ENCODE measurements at regions not wholly inside any gene's neighbourhood (a gene's known extent, or its start where the extent isn't known, plus 50 kb on each side); places are given as distances from the start of the nearest gene placed in this dataset.

DNA sequence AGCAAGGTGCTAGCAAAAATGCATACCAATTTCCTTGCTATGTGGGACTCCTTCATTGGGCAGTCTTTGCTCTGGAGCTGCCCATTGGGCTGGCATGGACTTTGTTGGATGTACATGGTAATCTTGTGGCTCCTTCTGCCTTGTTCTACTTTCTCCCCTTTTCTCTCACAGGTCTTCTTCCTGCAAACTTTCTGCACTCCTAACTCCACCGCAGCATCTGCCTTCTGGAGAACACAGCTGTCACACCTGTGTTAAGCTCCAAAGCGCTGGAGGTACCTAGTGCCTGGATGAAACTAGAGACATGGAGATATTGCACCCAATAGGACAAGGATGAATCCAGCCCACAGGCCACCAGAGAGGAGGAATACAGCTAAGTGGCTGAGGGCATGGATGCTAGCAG is 60.7 kb upstream of the CCND2 start:
- no peak overlapping the region for H3K27ac ChIP-seq
- no peak for TF ChIP-seq POLR2A (IDR thresholded peaks at IDR 0.05)
- TF ChIP-seq CTCF (IDR thresholded peaks at IDR 0.05) = no peak
- intact Hi-C loops (cut with DNase I) = no loop called here
- no peaks in the 10 kb centered on the region for H3K9me3 ChIP-seq
- 87 to 93% methylated on average over 2 of the region's 2 CpGs for WGBS, 2 donors
- ATAC-seq (no peak), DNase-seq (no peak)
- H3K4me3 ChIP-seq = no peak overlapping the region
- no peaks in the 10 kb centered on the region for H3K4me1 ChIP-seq
- peaks cover 0 to 1% of the 10 kb centered on the region in 2 donors for H3K27me3 ChIP-seq
- no peaks in the 10 kb centered on the region for H3K36me3 ChIP-seq (replicated peaks in 1 of 2; ENCODE audit: insufficient read depth in 1 of 2, low read depth in 2 of 2)

DNA sequence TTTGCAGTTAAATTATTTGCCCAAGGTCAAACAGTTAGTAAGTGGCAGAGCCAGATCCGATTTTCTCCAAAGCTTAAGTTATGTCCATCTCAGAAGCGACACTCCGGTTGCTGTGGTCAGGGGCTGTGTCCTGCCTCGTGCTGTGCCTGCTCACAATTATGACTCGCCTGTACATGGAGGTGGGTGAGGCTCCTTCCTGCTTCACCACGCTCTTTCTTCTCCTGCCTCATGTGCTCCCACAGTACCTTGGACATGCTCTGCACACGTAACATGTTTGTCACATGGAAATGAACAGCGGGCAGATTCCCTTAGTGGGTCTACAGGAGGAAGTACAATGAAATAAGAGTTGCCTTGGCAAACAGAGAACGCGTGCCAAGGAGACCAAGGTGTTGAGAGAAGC is 62.2 kb upstream of the CCND2 start:
- no peak for DNase-seq
- no peak overlapping the region for H3K27ac ChIP-seq
- peaks cover 0 to 4% of the 10 kb centered on the region in 2 donors for H3K27me3 ChIP-seq
- H3K4me3 ChIP-seq = no peak overlapping the region
- TF ChIP-seq POLR2A (IDR thresholded peaks at IDR 0.05) (no peak), CTCF (IDR thresholded peaks at IDR 0.05) (no peak)
- H3K9me3 ChIP-seq = no peaks in the 10 kb centered on the region
- intact Hi-C loops (cut with DNase I) = no loop called here
- 85% methylated on average over 10 of the region's 10 CpGs for WGBS, 2 donors
- no peaks in the 10 kb centered on the region for H3K36me3 ChIP-seq (replicated peaks in 1 of 2; ENCODE audit: insufficient read depth in 1 of 2, low read depth in 2 of 2)
- ATAC-seq = no peak
- H3K4me1 ChIP-seq = no peaks in the 10 kb centered on the region

GRCh38 chr12:4210183-4210582 is 63.4 kb upstream of the CCND2 start:
- ATAC-seq (no peak), DNase-seq (no peak)
- WGBS, 2 donors = 64 to 75% methylated on average over 4 of the region's 4 CpGs
- Histone ChIP-seq H3K27ac (no peak overlapping the region), H3K36me3 (replicated peaks in 1 of 2; ENCODE audit: insufficient read depth in 1 of 2, low read depth in 2 of 2) (no peaks in the 10 kb centered on the region), H3K4me3 (no peak overlapping the region), H3K27me3 (peaks cover 0 to 4% of the 10 kb centered on the region in 2 donors), H3K9me3 (no peaks in the 10 kb centered on the region), H3K4me1 (no peaks in the 10 kb centered on the region)
- TF ChIP-seq CTCF (IDR thresholded peaks at IDR 0.05) = no peak
- TF ChIP-seq POLR2A (IDR thresholded peaks at IDR 0.05) = no peak
- intact Hi-C loops (cut with DNase I) = no loop called here

- Histone ChIP-seq H3K27ac (no peak overlapping the region), H3K4me3 (no peak overlapping the region), H3K36me3 (replicated peaks in 1 of 2; ENCODE audit: insufficient read depth in 1 of 2, low read depth in 2 of 2) (no peaks in the 10 kb centered on the region), H3K4me1 (no peaks in the 10 kb centered on the region), H3K9me3 (no peaks in the 10 kb centered on the region), H3K27me3 (peaks cover 0 to 4% of the 10 kb centered on the region in 2 donors)
- no peak for TF ChIP-seq POLR2A (IDR thresholded peaks at IDR 0.05)
- TF ChIP-seq CTCF (IDR thresholded peaks at IDR 0.05) = no peak
- DNase-seq (no peak), ATAC-seq (no peak)
- 78 to 85% methylated on average over 9 of the region's 9 CpGs for WGBS, 2 donors
- intact Hi-C loops (cut with DNase I) = no loop called here
Observed at GRCh38 chr12:4206470-4206869, 67.1 kb upstream of the CCND2 start.

- intact Hi-C loops (cut with DNase I) = no loop called here
- H3K9me3 ChIP-seq = no peaks in the 10 kb centered on the region
- H3K27me3 ChIP-seq = peaks cover 0 to 4% of the 10 kb centered on the region in 2 donors
- no peaks in the 10 kb centered on the region for H3K4me1 ChIP-seq
- no peak for DNase-seq
- H3K4me3 ChIP-seq = no peak overlapping the region
- H3K27ac ChIP-seq = no peak overlapping the region
- 56 to 62% methylated on average over 3 of the region's 3 CpGs for WGBS, 2 donors
- ATAC-seq = no peak
- H3K36me3 ChIP-seq (replicated peaks in 1 of 2; ENCODE audit: insufficient read depth in 1 of 2, low read depth in 2 of 2) = no peaks in the 10 kb centered on the region
- TF ChIP-seq CTCF (IDR thresholded peaks at IDR 0.05) (no peak), POLR2A (IDR thresholded peaks at IDR 0.05) (no peak)
Observed at GRCh38 chr12:4203772-4204376, 69.7 kb upstream of the CCND2 start.
